Prostate gland (tissue), 2 donors: ENCODE measurements at regions not wholly inside any gene's neighbourhood (a gene's known extent, or its start where the extent isn't known, plus 50 kb on each side); places are given as distances from the start of the nearest gene placed in this dataset.

Source experiments
- DNase-seq: peaks from one replicate; pipeline ENCODE4 v3.0.0-alpha.2; 2019; ENCODE audit warnings: low spot score
- H3K27ac ChIP-seq, 2 donors: fragments of 200-600 bp; sonication (generic); 2 replicates each; pipeline ENCODE4 v1.5.1; 2017 to 2019
- H3K27me3 ChIP-seq: fragments of 200-600 bp; sonication (generic); replicated peaks from 2 replicates; pipeline ENCODE4 v1.5.1; 2019; ENCODE audit not compliant: insufficient read depth
- H3K36me3 ChIP-seq, 2 donors: fragments of 200-600 bp; sonication (generic); 1 replicate in 1 of 2; 2 replicates in 1 of 2; pipeline versions ENCODE4 v1.5.1 to v1.8.1; 2017 to 2019
- H3K4me1 ChIP-seq: fragments of 200-600 bp; sonication (generic); replicated peaks from 2 replicates; pipeline ENCODE4 v1.5.1; 2019
- H3K4me3 ChIP-seq, 2 donors: fragments of 200-600 bp; sonication (generic); 2 replicates each; pipeline ENCODE4 v1.5.1; 2017 to 2019
- H3K9me3 ChIP-seq: fragments of 200-600 bp; sonication (generic); 2 replicates; pipeline ENCODE4 v1.5.1; 2017
- POLR2A ChIP-seq: fragments of 450-650 bp; IDR thresholded peaks from one replicate; pipeline ENCODE4 v1.6.1; 2016; ENCODE audit warnings: antibody characterized with exemption, mild to moderate bottlenecking
- POLR2AphosphoS5 ChIP-seq: sonication (generic); formaldehyde crosslinking; IDR thresholded peaks from one replicate; pipeline ENCODE4 v1.6.1; 2017; ENCODE audit warnings: antibody characterized with exemption
- WGBS: methylation state at CpG from one replicate; pipeline ENCODE4 v1.1.5; 2018; 5-methylcytosine and 5-hydroxymethylcytosine counted together
- intact Hi-C: fragments of 100-400 bp; cut with DNase I; formaldehyde crosslinking; loops from one replicate; pipeline ENCODE4 v1.14.2; 2022
- TF ChIP-seq, protein P1 (sequence below), 4 experiments: fragments of 200-600 bp in 2 of 4; fragments of 450-650 bp in 2 of 4; sonication (generic) in 2 of 4; IDR thresholded peaks; 1 replicate in 3 of 4; 2 replicates in 1 of 4; pipeline ENCODE4 v1.5.1; 2016 to 2019; ENCODE audit warnings: antibody characterized with exemption in 4 of 4, mild to moderate bottlenecking in 2 of 4, moderate library complexity in 2 of 4

DNA sequence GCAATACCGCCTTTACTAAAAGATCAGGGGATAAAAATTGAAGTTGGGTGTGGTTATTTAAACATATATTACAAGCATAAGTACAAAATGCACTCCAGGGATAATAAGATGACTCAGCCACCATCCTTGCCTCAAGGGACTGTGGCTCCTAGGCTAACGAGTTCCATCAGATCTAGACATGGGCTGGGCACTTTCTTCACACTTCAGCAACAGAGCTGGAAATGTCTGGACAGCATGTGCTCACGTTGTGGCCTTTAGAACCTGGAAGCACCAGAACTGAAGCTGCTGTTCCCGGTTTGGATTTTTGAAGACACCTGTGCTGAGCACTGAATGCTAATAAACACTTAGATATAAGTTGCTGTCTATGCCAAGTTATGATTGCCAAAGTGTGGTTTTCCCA, 384.2 kb upstream of the SALL3 start:
- DNase-seq, result no peak
- intact Hi-C loops, result no loop called here
- TF ChIP-seq, protein P1, sequence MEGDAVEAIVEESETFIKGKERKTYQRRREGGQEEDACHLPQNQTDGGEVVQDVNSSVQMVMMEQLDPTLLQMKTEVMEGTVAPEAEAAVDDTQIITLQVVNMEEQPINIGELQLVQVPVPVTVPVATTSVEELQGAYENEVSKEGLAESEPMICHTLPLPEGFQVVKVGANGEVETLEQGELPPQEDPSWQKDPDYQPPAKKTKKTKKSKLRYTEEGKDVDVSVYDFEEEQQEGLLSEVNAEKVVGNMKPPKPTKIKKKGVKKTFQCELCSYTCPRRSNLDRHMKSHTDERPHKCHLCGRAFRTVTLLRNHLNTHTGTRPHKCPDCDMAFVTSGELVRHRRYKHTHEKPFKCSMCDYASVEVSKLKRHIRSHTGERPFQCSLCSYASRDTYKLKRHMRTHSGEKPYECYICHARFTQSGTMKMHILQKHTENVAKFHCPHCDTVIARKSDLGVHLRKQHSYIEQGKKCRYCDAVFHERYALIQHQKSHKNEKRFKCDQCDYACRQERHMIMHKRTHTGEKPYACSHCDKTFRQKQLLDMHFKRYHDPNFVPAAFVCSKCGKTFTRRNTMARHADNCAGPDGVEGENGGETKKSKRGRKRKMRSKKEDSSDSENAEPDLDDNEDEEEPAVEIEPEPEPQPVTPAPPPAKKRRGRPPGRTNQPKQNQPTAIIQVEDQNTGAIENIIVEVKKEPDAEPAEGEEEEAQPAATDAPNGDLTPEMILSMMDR (IDR thresholded peaks at IDR 0.05), result no peak
- no peak for TF ChIP-seq POLR2A
- no peak for TF ChIP-seq POLR2AphosphoS5
- H3K4me1 ChIP-seq, result no peaks in the 10 kb centered on the region
- H3K27ac ChIP-seq, result no peak overlapping the region
- no peak overlapping the region for H3K4me3 ChIP-seq
- no peaks in the 10 kb centered on the region for H3K9me3 ChIP-seq
- WGBS, result 76% methylated on average over 4 of the region's 4 CpGs
- H3K27me3 ChIP-seq, result peaks cover 2% of the 10 kb centered on the region
- H3K36me3 ChIP-seq, result no peaks in the 10 kb centered on the region

DNA sequence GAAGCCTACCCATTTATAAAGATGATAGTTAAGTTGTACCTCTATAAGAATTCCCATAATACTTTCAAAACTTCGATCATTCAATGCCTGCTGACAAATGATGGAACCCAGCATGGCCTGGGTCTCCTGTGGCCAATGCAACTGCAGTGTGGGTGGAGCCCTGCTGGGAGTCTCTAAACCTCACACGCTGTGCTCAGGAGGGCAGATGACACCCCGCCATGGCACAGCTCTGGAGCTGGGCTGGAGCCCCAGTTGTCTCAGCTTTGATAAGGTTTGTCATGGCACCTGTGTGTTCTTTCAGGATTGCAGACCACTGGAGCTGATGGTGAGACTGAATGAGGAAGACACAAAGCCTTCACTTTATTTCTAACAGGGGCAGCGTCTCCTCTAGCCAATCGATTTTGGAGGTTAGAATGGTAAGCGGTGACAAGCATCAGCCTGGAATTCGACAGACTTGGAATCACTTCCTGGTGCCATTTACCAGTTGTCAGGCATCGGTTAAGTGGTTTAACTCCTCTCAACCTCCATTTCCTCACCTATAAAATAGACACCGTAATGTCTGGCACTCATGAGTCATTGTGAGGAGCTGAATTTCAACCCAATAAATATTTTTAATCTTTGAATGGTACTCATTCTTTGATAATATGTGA, 383.6 kb upstream of the SALL3 start:
- intact Hi-C loops, result no loop called here
- H3K36me3 ChIP-seq, result no peaks in the 10 kb centered on the region
- no peak overlapping the region for H3K4me3 ChIP-seq
- no peaks in the 10 kb centered on the region for H3K9me3 ChIP-seq
- no peak overlapping the region for H3K27ac ChIP-seq
- WGBS, result 65% methylated on average over 9 of the region's 9 CpGs
- H3K4me1 ChIP-seq, result no peaks in the 10 kb centered on the region
- TF ChIP-seq POLR2AphosphoS5, result no peak
- TF ChIP-seq, protein P1 (IDR thresholded peaks at IDR 0.05), result no peak
- no peak for TF ChIP-seq POLR2A
- no peak for DNase-seq
- H3K27me3 ChIP-seq, result peaks cover 2% of the 10 kb centered on the region

DNA sequence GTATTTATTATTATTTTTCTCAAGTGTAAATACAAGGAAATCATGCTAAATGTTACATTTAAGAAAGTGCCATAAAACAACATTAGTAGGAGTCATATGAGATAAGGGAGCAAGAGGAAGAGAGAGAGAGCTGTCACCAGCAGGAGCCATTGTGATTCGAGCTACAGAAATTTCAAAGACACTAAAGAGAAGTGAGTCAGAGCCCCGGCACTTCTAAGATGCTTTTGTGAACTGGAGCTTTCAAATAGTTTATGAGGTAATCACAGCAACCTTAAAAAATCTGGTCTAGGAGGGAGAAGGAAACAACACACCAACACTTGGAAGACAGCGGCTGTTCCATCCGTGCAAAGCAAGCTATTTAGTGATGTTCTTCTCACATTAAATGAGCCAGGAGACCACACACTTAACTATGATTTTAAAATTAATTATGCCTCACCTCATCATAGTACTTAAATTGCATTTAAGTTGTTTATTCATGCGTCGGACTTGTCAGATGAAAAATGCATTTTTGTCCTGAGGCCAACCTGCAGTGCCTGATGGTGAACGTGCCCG, 382.7 kb upstream of the SALL3 start:
- Histone ChIP-seq H3K4me3 (no peak overlapping the region), H3K27me3 (peaks cover 2% of the 10 kb centered on the region), H3K36me3 (no peaks in the 10 kb centered on the region), H3K4me1 (no peaks in the 10 kb centered on the region), H3K27ac (no peak overlapping the region), H3K9me3 (no peaks in the 10 kb centered on the region)
- DNase-seq, result no peak
- WGBS, result 50% methylated on average over 8 of the region's 8 CpGs
- no peak for TF ChIP-seq POLR2AphosphoS5
- TF ChIP-seq, protein P1 (IDR thresholded peaks at IDR 0.05), result no peak
- TF ChIP-seq POLR2A, result no peak
- intact Hi-C loops, result no loop called here

DNA sequence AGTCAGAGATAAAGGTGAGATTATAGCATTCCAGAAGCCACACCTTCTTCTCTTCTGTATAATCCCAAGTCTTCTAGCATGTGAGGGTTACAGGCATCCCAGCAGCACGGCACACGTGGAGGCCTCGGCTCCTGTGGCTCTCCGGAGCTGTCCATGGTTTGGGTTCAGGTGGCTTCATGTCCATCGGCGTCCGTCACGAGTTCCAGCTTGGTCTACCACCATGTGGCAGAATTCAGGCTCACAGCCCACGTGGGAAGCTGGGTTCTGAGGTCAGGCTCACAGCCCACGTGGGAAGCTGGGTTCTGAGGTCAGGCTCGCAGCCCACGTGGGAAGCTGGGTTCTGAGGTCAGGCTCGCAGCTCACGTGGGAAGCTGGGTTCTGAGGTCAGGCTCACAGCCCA, 378.3 kb upstream of the SALL3 start:
- Histone ChIP-seq H3K27ac (no peak overlapping the region), H3K9me3 (no peaks in the 10 kb centered on the region), H3K27me3 (no peaks in the 10 kb centered on the region), H3K4me3 (no peak overlapping the region), H3K36me3 (no peaks in the 10 kb centered on the region), H3K4me1 (no peaks in the 10 kb centered on the region)
- no peak for TF ChIP-seq POLR2AphosphoS5
- no peak for TF ChIP-seq POLR2A
- TF ChIP-seq, protein P1 (IDR thresholded peaks at IDR 0.05), result no peak
- WGBS, result 80% methylated on average over 14 of the region's 14 CpGs
- no peak for DNase-seq
- intact Hi-C loops, result no loop called here

DNA sequence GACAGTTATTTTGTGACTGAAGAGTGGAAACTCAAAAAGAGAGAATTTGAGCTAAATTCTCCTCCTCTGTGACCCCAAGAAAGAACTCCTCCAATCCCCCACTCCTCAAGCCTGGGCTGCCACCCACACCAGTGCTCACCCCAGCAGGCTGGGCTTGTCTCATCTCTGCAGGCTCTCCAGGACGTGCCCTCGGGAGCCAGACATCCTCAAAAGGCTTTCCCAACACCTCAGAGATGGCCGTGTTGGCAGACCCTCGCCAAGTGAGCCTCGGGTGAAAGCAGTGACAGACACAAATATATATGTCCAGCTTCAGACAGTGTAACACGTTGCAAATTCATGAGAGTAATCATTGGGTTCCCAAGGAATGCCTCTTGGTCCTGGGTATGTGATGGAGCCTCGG, 377.7 kb upstream of the SALL3 start:
- no peaks in the 10 kb centered on the region for H3K36me3 ChIP-seq
- intact Hi-C loops, result no loop called here
- H3K4me1 ChIP-seq, result no peaks in the 10 kb centered on the region
- DNase-seq, result no peak
- H3K4me3 ChIP-seq, result no peak overlapping the region
- 89% methylated on average over 7 of the region's 7 CpGs for WGBS
- no peaks in the 10 kb centered on the region for H3K27me3 ChIP-seq
- TF ChIP-seq POLR2AphosphoS5, result no peak
- TF ChIP-seq, protein P1 (IDR thresholded peaks at IDR 0.05), result no peak
- TF ChIP-seq POLR2A, result no peak
- H3K9me3 ChIP-seq, result no peaks in the 10 kb centered on the region
- no peak overlapping the region for H3K27ac ChIP-seq
